Femur (tissue), 1 donor: ENCODE measurements at regions not wholly inside any gene's neighbourhood (a gene's known extent, or its start where the extent isn't known, plus 50 kb on each side); places are given as distances from the start of the nearest gene placed in this dataset.

ENCODE experiments used
- DNase-seq: peaks from one replicate; pipeline ENCODE4 v3.0.0-alpha.2; 2017

GRCh38 chr10:131654471-131655087 is 246.2 kb upstream of the PPP2R2D start:
- DNase-seq, result no peak

- DNase-seq, result no peak
Observed at GRCh38 chr10:131655101-131655849, 245.5 kb upstream of the PPP2R2D start.

- DNase-seq, result no peak
Observed at GRCh38 chr10:131656009-131656408, 244.8 kb upstream of the PPP2R2D start.

- no peak for DNase-seq
Observed at GRCh38 chr10:131656431-131656841, 244.4 kb upstream of the PPP2R2D start.

- DNase-seq, result no peak
Observed at GRCh38 chr10:131657318-131657984, 243.4 kb upstream of the PPP2R2D start.

- DNase-seq, result no peak
Observed at GRCh38 chr10:131657985-131658330, 242.8 kb upstream of the PPP2R2D start.

GRCh38 chr10:131658476-131659110 is 242.2 kb upstream of the PPP2R2D start:
- no peak for DNase-seq

GRCh38 chr10:131660427-131660826 is 240.4 kb upstream of the PPP2R2D start:
- DNase-seq, result no peak

- DNase-seq, result no peak
Observed at GRCh38 chr10:131662851-131663250, 238.0 kb upstream of the PPP2R2D start.

- no peak for DNase-seq
Observed at GRCh38 chr10:131663351-131663750, 237.5 kb upstream of the PPP2R2D start.

- no peak for DNase-seq
Observed at GRCh38 chr10:131666091-131666490, 234.7 kb upstream of the PPP2R2D start.

GRCh38 chr10:131667047-131667446 is 233.8 kb upstream of the PPP2R2D start:
- DNase-seq, result no peak

- no peak for DNase-seq
Observed at GRCh38 chr10:131667561-131667960, 233.2 kb upstream of the PPP2R2D start.

GRCh38 chr10:131668903-131669302 is 231.9 kb upstream of the PPP2R2D start:
- DNase-seq, result no peak

GRCh38 chr10:131669838-131670237 is 231.0 kb upstream of the PPP2R2D start:
- DNase-seq, result no peak

GRCh38 chr10:131670341-131670740 is 230.5 kb upstream of the PPP2R2D start:
- DNase-seq, result no peak

- DNase-seq, result no peak
Observed at GRCh38 chr10:131673396-131673795, 227.4 kb upstream of the PPP2R2D start.

GRCh38 chr10:131674130-131674529 is 226.7 kb upstream of the PPP2R2D start:
- DNase-seq, result no peak

- no peak for DNase-seq
Observed at GRCh38 chr10:131675104-131675503, 225.7 kb upstream of the PPP2R2D start.

GRCh38 chr10:131676046-131676799 is 224.6 kb upstream of the PPP2R2D start:
- no peak for DNase-seq

- DNase-seq, result no peak
Observed at GRCh38 chr10:131676800-131677421, 223.9 kb upstream of the PPP2R2D start.

GRCh38 chr10:131677671-131678070 is 223.1 kb upstream of the PPP2R2D start:
- DNase-seq, result no peak
